Vagina (tissue), 2 donors: ENCODE measurements at regions not wholly inside any gene's neighbourhood (a gene's known extent, or its start where the extent isn't known, plus 50 kb on each side); places are given as distances from the start of the nearest gene placed in this dataset.

Source experiments
- POLR2AphosphoS5 ChIP-seq, 2 donors: sonication (generic); formaldehyde crosslinking; IDR thresholded peaks; one replicate each; pipeline ENCODE4 v1.9.0; 2017; ENCODE audit warnings: antibody characterized with exemption in 2 of 2, mild to moderate bottlenecking in 2 of 2, low read depth in 1 of 2; ENCODE audit not compliant: insufficient read depth in 1 of 2
- TF ChIP-seq, protein P1 (sequence below), 3 experiments: fragments of 450-650 bp in 2 of 3; fragments of 200-600 bp in 1 of 3; sonication (generic) in 1 of 3; IDR thresholded peaks; one replicate each; pipeline ENCODE4 v1.5.1; 2017 to 2019; ENCODE audit warnings: antibody characterized with exemption in 3 of 3, mild to moderate bottlenecking in 2 of 3, moderate library complexity in 2 of 3

DNA sequence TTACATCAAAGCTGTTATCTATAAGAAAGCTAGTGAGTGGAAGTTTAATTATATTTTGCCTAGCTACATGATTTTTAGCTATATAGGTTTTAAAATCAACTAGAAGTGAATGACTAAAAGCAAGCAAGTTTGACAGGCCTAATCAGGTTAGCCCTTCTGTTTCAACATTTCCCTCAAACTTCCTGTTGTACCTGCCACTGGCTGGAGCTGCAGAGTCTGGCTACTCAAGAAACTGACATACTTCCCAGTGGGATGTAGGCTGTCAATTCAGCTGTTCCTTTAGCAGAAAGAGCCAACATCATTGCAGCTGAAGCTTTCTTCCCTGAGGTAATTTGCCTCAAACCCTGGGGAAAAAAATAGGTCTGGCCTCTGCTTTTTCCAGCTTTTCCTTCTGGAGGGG is 87.1 kb upstream of the TNR start:
- TF ChIP-seq, protein P1, sequence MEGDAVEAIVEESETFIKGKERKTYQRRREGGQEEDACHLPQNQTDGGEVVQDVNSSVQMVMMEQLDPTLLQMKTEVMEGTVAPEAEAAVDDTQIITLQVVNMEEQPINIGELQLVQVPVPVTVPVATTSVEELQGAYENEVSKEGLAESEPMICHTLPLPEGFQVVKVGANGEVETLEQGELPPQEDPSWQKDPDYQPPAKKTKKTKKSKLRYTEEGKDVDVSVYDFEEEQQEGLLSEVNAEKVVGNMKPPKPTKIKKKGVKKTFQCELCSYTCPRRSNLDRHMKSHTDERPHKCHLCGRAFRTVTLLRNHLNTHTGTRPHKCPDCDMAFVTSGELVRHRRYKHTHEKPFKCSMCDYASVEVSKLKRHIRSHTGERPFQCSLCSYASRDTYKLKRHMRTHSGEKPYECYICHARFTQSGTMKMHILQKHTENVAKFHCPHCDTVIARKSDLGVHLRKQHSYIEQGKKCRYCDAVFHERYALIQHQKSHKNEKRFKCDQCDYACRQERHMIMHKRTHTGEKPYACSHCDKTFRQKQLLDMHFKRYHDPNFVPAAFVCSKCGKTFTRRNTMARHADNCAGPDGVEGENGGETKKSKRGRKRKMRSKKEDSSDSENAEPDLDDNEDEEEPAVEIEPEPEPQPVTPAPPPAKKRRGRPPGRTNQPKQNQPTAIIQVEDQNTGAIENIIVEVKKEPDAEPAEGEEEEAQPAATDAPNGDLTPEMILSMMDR (IDR thresholded peaks at IDR 0.05): no peak
- TF ChIP-seq POLR2AphosphoS5 (IDR thresholded peaks at IDR 0.05; ENCODE audit: insufficient read depth in 1 of 2, low read depth in 1 of 2): no peak
